ENCODE measurements at regions not wholly inside any gene's neighbourhood (a gene's known extent, or its start where the extent isn't known, plus 50 kb on each side); places are given as distances from the start of the nearest gene placed in this dataset.

GRCh38 chr2:234797566-234798250 lies 154.1 kb upstream of the SH3BP4 start:
- CTCF ChIA-PET = interaction anchor here (1.1 kb wide), 1 partner anchor 30 kb away, joined by 3 read pairs; no protein-coding TSS in a partner anchor
- H3K27ac ChIP-seq (ENCODE audit: extremely low read depth, low read depth, low read length) = no peak overlapping the region
- POLR2A ChIA-PET = no interaction called here
- H3K4me3 ChIP-seq (ENCODE audit: low read depth, low read length) = no peak overlapping the region
- 0 out of 2 replicates have a peak, but pooled peaks cover 3% of the 10 kb centered on the region for H3K4me1 ChIP-seq (ENCODE audit: control insufficient read depth, insufficient read depth, low read length)
- no peaks in the 10 kb centered on the region for H3K36me3 ChIP-seq (ENCODE audit: control insufficient read depth in 2 of 2, insufficient read depth in 1 of 2, low read length in 2 of 2)
- no peak for TF ChIP-seq ZXDB (tag by site-specific recombination; IDR thresholded peaks at IDR 0.05)
- TF ChIP-seq ZNF76 (tag by site-specific recombination; IDR thresholded peaks at IDR 0.05; ENCODE audit: borderline replicate concordance, low read depth) = no peak
- TF ChIP-seq WT1 (tag by site-specific recombination; IDR thresholded peaks at IDR 0.05) = no peak
- TF ChIP-seq ZNF366 (tag by site-specific recombination; conservative IDR thresholded peaks at IDR 0.05) = no peak
- no peaks in the 10 kb centered on the region for H3K9me3 ChIP-seq (ENCODE audit: control insufficient read depth, insufficient read depth, low read depth, low read length)

DNA sequence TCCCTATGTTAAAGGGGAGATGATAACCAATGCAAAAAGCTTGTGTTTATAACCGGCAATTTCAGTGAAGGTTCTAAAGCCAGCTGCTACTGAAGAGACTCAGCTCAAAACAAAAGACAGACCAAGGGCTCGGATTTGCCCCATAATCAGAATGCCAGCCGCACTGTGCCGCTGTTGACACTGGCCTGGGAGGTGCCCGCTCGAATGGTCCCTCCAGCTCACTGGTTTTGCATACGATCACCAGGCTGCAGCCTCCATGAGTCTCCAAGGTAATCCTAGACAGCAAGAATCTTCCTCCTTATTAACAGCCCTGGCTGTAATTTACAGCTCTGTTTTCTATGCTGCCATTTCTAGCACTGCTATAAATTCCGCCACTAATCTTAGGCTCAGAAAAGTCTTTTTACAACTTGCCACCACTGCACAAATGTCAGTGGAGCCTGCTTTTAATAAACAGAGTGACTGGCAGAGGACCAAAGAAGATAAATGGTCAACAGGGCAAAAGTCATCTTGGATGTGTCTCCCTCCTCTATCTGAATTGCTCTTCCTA lies 155.7 kb upstream of the SH3BP4 start:
- Histone ChIP-seq H3K4me3 (ENCODE audit: low read depth, low read length) (no peak overlapping the region), H3K4me1 (ENCODE audit: control insufficient read depth, insufficient read depth, low read length) (0 out of 2 replicates have a peak, but pooled peaks cover 3% of the 10 kb centered on the region), H3K36me3 (ENCODE audit: control insufficient read depth in 2 of 2, insufficient read depth in 1 of 2, low read length in 2 of 2) (no peaks in the 10 kb centered on the region), H3K9me3 (ENCODE audit: control insufficient read depth, insufficient read depth, low read depth, low read length) (no peaks in the 10 kb centered on the region), H3K27ac (ENCODE audit: extremely low read depth, low read depth, low read length) (no peak overlapping the region)
- TF ChIP-seq ZNF670 (tag by site-specific recombination; IDR thresholded peaks at IDR 0.05; ENCODE audit: low read depth) (no peak), ZNF610 (tag by site-specific recombination; IDR thresholded peaks at IDR 0.05; ENCODE audit: borderline replicate concordance) (no peak), ZNF626 (tag by site-specific recombination; IDR thresholded peaks at IDR 0.05) (no peak), ZNF174 (tag by site-specific recombination; IDR thresholded peaks at IDR 0.05) (no peak), KLF9 (tag by site-specific recombination; IDR thresholded peaks at IDR 0.05; ENCODE audit: low read depth) (no peak), ZEB2 (tag by site-specific recombination; IDR thresholded peaks at IDR 0.05) (no peak), ZNF621 (tag by site-specific recombination; IDR thresholded peaks at IDR 0.05) (no peak), ZNF10 (tag by site-specific recombination; IDR thresholded peaks at IDR 0.05) (no peak), AEBP2 (tag by site-specific recombination; IDR thresholded peaks at IDR 0.05; ENCODE audit: borderline replicate concordance) (no peak), ZBTB1 (tag by site-specific recombination; IDR thresholded peaks at IDR 0.05) (no peak), BCL11B (tag by site-specific recombination; IDR thresholded peaks at IDR 0.05; ENCODE audit: low read depth) (no peak), ZNF747 (tag by site-specific recombination; IDR thresholded peaks at IDR 0.05) (no peak), ZNF843 (tag by site-specific recombination; IDR thresholded peaks at IDR 0.05) (no peak), ZFP41 (tag by site-specific recombination; IDR thresholded peaks at IDR 0.05; ENCODE audit: borderline replicate concordance) (no peak), ZFP69B (tag by site-specific recombination; IDR thresholded peaks at IDR 0.05) (no peak), ZNF560 (tag by site-specific recombination; IDR thresholded peaks at IDR 0.05; ENCODE audit: borderline replicate concordance) (no peak), ZNF585B (tag by site-specific recombination; IDR thresholded peaks at IDR 0.05) (no peak), ZSCAN4 (tag by site-specific recombination; IDR thresholded peaks at IDR 0.05) (no peak)
- TF ChIP-seq, protein P1, sequence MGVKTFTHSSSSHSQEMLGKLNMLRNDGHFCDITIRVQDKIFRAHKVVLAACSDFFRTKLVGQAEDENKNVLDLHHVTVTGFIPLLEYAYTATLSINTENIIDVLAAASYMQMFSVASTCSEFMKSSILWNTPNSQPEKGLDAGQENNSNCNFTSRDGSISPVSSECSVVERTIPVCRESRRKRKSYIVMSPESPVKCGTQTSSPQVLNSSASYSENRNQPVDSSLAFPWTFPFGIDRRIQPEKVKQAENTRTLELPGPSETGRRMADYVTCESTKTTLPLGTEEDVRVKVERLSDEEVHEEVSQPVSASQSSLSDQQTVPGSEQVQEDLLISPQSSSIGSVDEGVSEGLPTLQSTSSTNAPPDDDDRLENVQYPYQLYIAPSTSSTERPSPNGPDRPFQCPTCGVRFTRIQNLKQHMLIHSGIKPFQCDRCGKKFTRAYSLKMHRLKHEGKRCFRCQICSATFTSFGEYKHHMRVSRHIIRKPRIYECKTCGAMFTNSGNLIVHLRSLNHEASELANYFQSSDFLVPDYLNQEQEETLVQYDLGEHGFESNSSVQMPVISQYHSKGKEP (tag by site-specific recombination; IDR thresholded peaks at IDR 0.05) = no peak
- TF ChIP-seq, protein P2, sequence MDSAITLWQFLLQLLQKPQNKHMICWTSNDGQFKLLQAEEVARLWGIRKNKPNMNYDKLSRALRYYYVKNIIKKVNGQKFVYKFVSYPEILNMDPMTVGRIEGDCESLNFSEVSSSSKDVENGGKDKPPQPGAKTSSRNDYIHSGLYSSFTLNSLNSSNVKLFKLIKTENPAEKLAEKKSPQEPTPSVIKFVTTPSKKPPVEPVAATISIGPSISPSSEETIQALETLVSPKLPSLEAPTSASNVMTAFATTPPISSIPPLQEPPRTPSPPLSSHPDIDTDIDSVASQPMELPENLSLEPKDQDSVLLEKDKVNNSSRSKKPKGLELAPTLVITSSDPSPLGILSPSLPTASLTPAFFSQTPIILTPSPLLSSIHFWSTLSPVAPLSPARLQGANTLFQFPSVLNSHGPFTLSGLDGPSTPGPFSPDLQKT (IDR thresholded peaks at IDR 0.05; ENCODE audit: borderline replicate concordance, low read depth, low read length) = no peak
- POLR2A ChIA-PET = no interaction called here
- CTCF ChIA-PET = no interaction called here

All from HEK293 (cell line).